K562 (cell line): ENCODE measurements at regions not wholly inside any gene's neighbourhood (a gene's known extent, or its start where the extent isn't known, plus 50 kb on each side); places are given as distances from the start of the nearest gene placed in this dataset.

Experiments
- ATAC-seq: fragments of 200-7000 bp; cut with Tn5 transposase; 3 replicates; pipeline ENCODE4 v1.9.1; 2020; ENCODE audit warnings: moderate library complexity
- BruUV-seq: library from RNA; stranded (reverse); fragments of 400-500 nt; replicated peaks from 2 replicates; lab custom pipeline; 2021; lab: Mats Ljungman, UMichigan
- CTCF ChIA-PET: fragments of 300-600 bp; formaldehyde crosslinking; extraction: SDS; loops from one replicate; lab custom pipeline; 2021; ENCODE audit warnings: low intra/inter-chr PET ratio; lab: Yijun Ruan, JAX
- POLR2A ChIA-PET: fragments of 300-600, 350-650 bp; sonication (Branson Sonifier 250); formaldehyde crosslinking; extraction: SDS; loops from one replicate; lab custom pipeline; 2021; ENCODE audit warnings: antibody characterized with exemption, inconsistent platforms; lab: Yijun Ruan, JAX
- DNase-seq, 4 experiments: peaks; one replicate each; pipeline versions ENCODE4 v3.0.0 to v3.0.0-alpha.2; 2011 to 2018; ENCODE audit warnings: low spot score in 3 of 4, mixed read lengths in 3 of 4; ENCODE audit errors: extremely low read depth in 1 of 4
- FAIRE-seq: peaks from 2 replicates; lab custom pipeline; 2011; peaks lifted over from hg19 to GRCh38; lab: Jason Lieb, UNC
- H2AFZ ChIP-seq: 2 replicates; pipeline ENCODE4 v1.6.0; 2011; ENCODE audit warnings: low read depth, low read length, control low read depth, inconsistent platforms
- H3K27ac ChIP-seq: fragments of 200-600 bp; 3 replicates; pipeline ENCODE4 v1.8.0; 2011; ENCODE audit warnings: low read depth, mild to moderate bottlenecking, control low read depth, inconsistent platforms, low read length, moderate library complexity, mixed read lengths; ENCODE audit errors: extremely low read depth
- H3K27me3 ChIP-seq, 2 experiments: fragments of 300-600 bp in 1 of 2; 2 replicates in 1 of 2; 3 replicates in 1 of 2; pipeline versions ENCODE4 v1.6.0 to v1.8.0; 2011; ENCODE audit warnings: inconsistent platforms in 2 of 2, low read length in 2 of 2, mild to moderate bottlenecking in 1 of 2, mixed read lengths in 1 of 2, moderate library complexity in 1 of 2; ENCODE audit not compliant: control insufficient read depth in 2 of 2, insufficient read depth in 2 of 2
- H3K36me3 ChIP-seq: fragments of 300-600 bp; 3 replicates; pipeline ENCODE4 v1.8.0; 2011; ENCODE audit warnings: mild to moderate bottlenecking, low read length, inconsistent platforms; ENCODE audit not compliant: control insufficient read depth, insufficient read depth
- H3K4me1 ChIP-seq, 2 experiments: fragments of 200-600 bp in 1 of 2; replicated peaks in 1 of 2; 2 replicates in 1 of 2; 3 replicates in 1 of 2; pipeline versions ENCODE4 v1.5.1 to v1.8.0; 2011; ENCODE audit warnings: inconsistent platforms in 2 of 2, low read length in 2 of 2, mild to moderate bottlenecking in 1 of 2, mixed read lengths in 1 of 2, moderate library complexity in 1 of 2; ENCODE audit not compliant: control insufficient read depth in 2 of 2, insufficient read depth in 2 of 2
- H3K4me2 ChIP-seq: 2 replicates; pipeline ENCODE4 v1.6.1; 2011; ENCODE audit warnings: low read length, control low read depth, inconsistent platforms, mixed read lengths; ENCODE audit not compliant: insufficient read depth
- H3K4me3 ChIP-seq: fragments of 200-600 bp; sonication (generic), shearing (Covaris generic); 2 replicates; pipeline ENCODE4 v1.5.1; 2016; ENCODE audit warnings: control low read depth, inconsistent platforms
- H3K79me2 ChIP-seq: fragments of 200-600 bp; 3 replicates; pipeline ENCODE4 v1.8.0; 2011; ENCODE audit warnings: low read length, inconsistent platforms; ENCODE audit not compliant: control insufficient read depth, insufficient read depth
- H3K9ac ChIP-seq, 2 experiments: 2 replicates each; pipeline versions ENCODE4 v1.6.0 to v1.6.1; 2011; ENCODE audit warnings: low read depth in 2 of 2, low read length in 2 of 2, control low read depth in 1 of 2, inconsistent platforms in 1 of 2, mild to moderate bottlenecking in 1 of 2, mixed read lengths in 1 of 2; ENCODE audit not compliant: insufficient read depth in 1 of 2
- H3K9me1 ChIP-seq: one replicate; pipeline ENCODE4 v1.6.0; 2011; ENCODE audit warnings: inconsistent platforms, mild to moderate bottlenecking, low read length, moderate library complexity; ENCODE audit not compliant: control insufficient read depth, insufficient read depth
- H3K9me3 ChIP-seq: replicated peaks from 2 replicates; pipeline ENCODE4 v1.5.1; 2011; ENCODE audit warnings: low read depth, low read length, inconsistent platforms; ENCODE audit not compliant: control insufficient read depth, insufficient read depth
- H4K20me1 ChIP-seq: replicated peaks from 2 replicates; pipeline ENCODE4 v1.6.1; 2011; ENCODE audit warnings: low read length, inconsistent platforms, mixed read lengths; ENCODE audit not compliant: control insufficient read depth, insufficient read depth
- BCOR ChIP-seq: fragments of 450-650 bp; IDR thresholded peaks from 2 replicates; pipeline ENCODE4 v1.6.1; 2016
- JUND ChIP-seq, 2 experiments: IDR thresholded peaks; 2 replicates in 1 of 2; 3 replicates in 1 of 2; pipeline ENCODE4 v1.6.1; 2011; ENCODE audit warnings: borderline replicate concordance in 2 of 2, low read depth in 2 of 2, low read length in 2 of 2, improper control_type of control experiment in 1 of 2, missing biosample characterization in 1 of 2, missing genetic modification characterization in 1 of 2, missing genetic modification reagents in 1 of 2
- KLF1 ChIP-seq: fragments of 450-650 bp; IDR thresholded peaks from 2 replicates; pipeline ENCODE4 v1.6.1; 2016; ENCODE audit warnings: missing genetic modification characterization, missing compliant biosample characterization
- POLR2AphosphoS5 ChIP-seq: IDR thresholded peaks from 2 replicates; pipeline ENCODE4 v1.6.1; 2011; ENCODE audit warnings: mild to moderate bottlenecking, low read depth, low read length, moderate library complexity; ENCODE audit not compliant: control insufficient read depth, insufficient read depth
- POLR3A ChIP-seq: IDR thresholded peaks from 2 replicates; pipeline ENCODE4 v1.6.1; 2011; ENCODE audit warnings: borderline replicate concordance, mild to moderate bottlenecking, moderate library complexity; ENCODE audit not compliant: insufficient read length, insufficient read depth; ENCODE audit errors: extremely low read depth
- RBM25 ChIP-seq: fragments of 200-400 bp; formaldehyde crosslinking; IDR thresholded peaks from 2 replicates; pipeline ENCODE4 v1.6.1; 2018; ENCODE audit warnings: low read length, low read depth, moderate library complexity; ENCODE audit not compliant: severe bottlenecking
- TAF7 ChIP-seq: fragments of 450-650 bp; IDR thresholded peaks from 2 replicates; pipeline ENCODE4 v1.6.1; 2016; ENCODE audit warnings: missing genetic modification characterization, missing compliant biosample characterization
- ZNF146 ChIP-seq: IDR thresholded peaks from one replicate; pipeline ENCODE4 v1.6.1; 2018; ENCODE audit warnings: missing compliant biosample characterization; ENCODE audit not compliant: unreplicated experiment
- WGBS: fragments of 100-300 bp; shearing (Covaris generic); methylation state at CpG from one replicate; pipeline ENCODE4 v1.1.6; 2016; ENCODE audit warnings: low coverage, mixed read lengths; ENCODE audit not compliant: insufficient coverage; ENCODE audit errors: missing lambda C conversion rate; 5-methylcytosine and 5-hydroxymethylcytosine counted together
- in situ Hi-C: fragments of 300-500 bp; cut with MboI; formaldehyde crosslinking; loops from 4 replicates; pipeline ENCODE4 v1.15.0; 2018; ENCODE audit warnings: inconsistent platforms, mixed read lengths
- intact Hi-C: fragments of 100-400 bp; cut with micrococcal nuclease; formaldehyde crosslinking; loops from 2 replicates; pipeline ENCODE4 v1.14.2; 2022
- TF ChIP-seq, protein P1 (sequence below): fragments of 250-450 bp; sonication (Bioruptor Pico); IDR thresholded peaks from 2 replicates; pipeline ENCODE4 v1.9.0; 2021; ENCODE audit warnings: mild to moderate bottlenecking
- TF ChIP-seq, protein P2 (sequence below): fragments of 250-450 bp; sonication (Bioruptor Pico); IDR thresholded peaks from 2 replicates; pipeline ENCODE4 v1.5.0; 2021
- TF ChIP-seq, protein P3 (sequence below): fragments of 250-450 bp; sonication (Bioruptor Pico); IDR thresholded peaks from 2 replicates; pipeline ENCODE4 v1.8.0; 2022; ENCODE audit warnings: moderate library complexity, mild to moderate bottlenecking, inconsistent platforms

DNA sequence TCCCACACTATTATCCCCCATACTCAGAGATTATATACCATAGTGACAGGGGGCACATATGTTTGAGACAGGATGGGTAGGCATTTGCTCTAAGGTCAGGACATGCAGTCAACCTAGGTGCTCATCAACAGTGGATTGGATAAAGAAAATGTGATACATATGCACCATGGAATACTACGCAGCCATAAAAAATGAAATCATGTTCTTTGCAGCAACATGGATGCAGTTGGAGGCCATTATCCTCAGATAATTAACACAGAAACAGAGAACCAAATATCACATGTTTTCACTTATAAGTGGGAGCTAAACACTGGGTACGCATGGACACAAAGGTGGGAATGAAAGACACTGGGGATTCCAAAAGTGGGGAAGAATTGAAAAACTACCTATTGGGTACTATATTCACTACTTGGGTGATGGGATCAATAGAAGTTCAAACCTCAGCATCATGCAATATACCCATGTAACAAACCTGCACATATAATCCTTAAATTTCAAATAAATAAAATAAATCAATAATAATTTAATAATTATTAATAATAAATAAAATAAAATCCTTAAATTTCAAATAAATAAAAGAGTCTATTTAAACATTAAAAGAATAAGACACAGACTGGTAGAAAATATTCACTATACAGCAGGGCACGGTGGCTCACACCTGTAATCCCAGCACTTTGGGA, 160.1 kb upstream of the CNOT2 start:
- CTCF ChIA-PET = no interaction called here
- FAIRE-seq (no peak), DNase-seq (no peak), ATAC-seq (no peak)
- POLR2A ChIA-PET = no interaction called here
- no peak overlapping the region for H3K27ac ChIP-seq
- no peaks in the 10 kb centered on the region for H3K9me3 ChIP-seq
- TF ChIP-seq JUND (IDR thresholded peaks at IDR 0.05; ENCODE audit: borderline replicate concordance, low read depth, low read length) = no peak
- no peak for TF ChIP-seq JUND (tag; IDR thresholded peaks at IDR 0.05; ENCODE audit: borderline replicate concordance, low read depth, low read length)
- no peak for TF ChIP-seq POLR2AphosphoS5
- no peak for TF ChIP-seq TAF7 (tag)
- TF ChIP-seq BCOR = 0 out of 2 replicates have a peak, but pooled peaks have one; percentile 35
- peak; percentile 85 for TF ChIP-seq RBM25
- TF ChIP-seq, protein P1, sequence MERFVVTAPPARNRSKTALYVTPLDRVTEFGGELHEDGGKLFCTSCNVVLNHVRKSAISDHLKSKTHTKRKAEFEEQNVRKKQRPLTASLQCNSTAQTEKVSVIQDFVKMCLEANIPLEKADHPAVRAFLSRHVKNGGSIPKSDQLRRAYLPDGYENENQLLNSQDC (CRISPR knock-in tag) = no peak
- TF ChIP-seq, protein P2, sequence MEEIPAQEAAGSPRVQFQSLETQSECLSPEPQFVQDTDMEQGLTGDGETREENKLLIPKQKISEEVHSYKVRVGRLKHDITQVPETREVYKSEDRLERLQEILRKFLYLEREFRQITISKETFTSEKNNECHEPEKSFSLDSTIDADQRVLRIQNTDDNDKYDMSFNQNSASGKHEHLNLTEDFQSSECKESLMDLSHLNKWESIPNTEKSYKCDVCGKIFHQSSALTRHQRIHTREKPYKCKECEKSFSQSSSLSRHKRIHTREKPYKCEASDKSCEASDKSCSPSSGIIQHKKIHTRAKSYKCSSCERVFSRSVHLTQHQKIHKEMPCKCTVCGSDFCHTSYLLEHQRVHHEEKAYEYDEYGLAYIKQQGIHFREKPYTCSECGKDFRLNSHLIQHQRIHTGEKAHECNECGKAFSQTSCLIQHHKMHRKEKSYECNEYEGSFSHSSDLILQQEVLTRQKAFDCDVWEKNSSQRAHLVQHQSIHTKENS (CRISPR knock-in tag) = no peak
- no peak for TF ChIP-seq POLR3A
- TF ChIP-seq, protein P3, sequence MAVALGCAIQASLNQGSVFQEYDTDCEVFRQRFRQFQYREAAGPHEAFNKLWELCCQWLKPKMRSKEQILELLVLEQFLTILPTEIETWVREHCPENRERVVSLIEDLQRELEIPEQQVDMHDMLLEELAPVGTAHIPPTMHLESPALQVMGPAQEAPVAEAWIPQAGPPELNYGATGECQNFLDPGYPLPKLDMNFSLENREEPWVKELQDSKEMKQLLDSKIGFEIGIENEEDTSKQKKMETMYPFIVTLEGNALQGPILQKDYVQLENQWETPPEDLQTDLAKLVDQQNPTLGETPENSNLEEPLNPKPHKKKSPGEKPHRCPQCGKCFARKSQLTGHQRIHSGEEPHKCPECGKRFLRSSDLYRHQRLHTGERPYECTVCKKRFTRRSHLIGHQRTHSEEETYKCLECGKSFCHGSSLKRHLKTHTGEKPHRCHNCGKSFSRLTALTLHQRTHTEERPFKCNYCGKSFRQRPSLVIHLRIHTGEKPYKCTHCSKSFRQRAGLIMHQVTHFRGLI = no peak
- TF ChIP-seq ZNF146 (CRISPR knock-in tag) = peak; percentile 94
- no peak for TF ChIP-seq KLF1
- no peaks in the 10 kb centered on the region for H3K36me3 ChIP-seq
- H3K9me1 ChIP-seq = no peaks in the 10 kb centered on the region
- H3K4me3 ChIP-seq = no peak overlapping the region
- WGBS = 61% methylated on average over 3 of the region's 3 CpGs
- H3K4me1 ChIP-seq = no peaks in the 10 kb centered on the region
- H3K79me2 ChIP-seq = no peaks in the 10 kb centered on the region
- intact Hi-C loops (no loop called here), in situ Hi-C loops (no loop called here)
- no peak overlapping the region for H2AFZ ChIP-seq
- no peaks in the 10 kb centered on the region for H4K20me1 ChIP-seq
- H3K27me3 ChIP-seq = no peaks in the 10 kb centered on the region
- no TSS peak for BruUV-seq
- H3K4me2 ChIP-seq = no peak overlapping the region
- H3K9ac ChIP-seq = no peak overlapping the region
